A673 (cell line): ENCODE measurements at regions not wholly inside any gene's neighbourhood (a gene's known extent, or its start where the extent isn't known, plus 50 kb on each side); places are given as distances from the start of the nearest gene placed in this dataset.
"Not testable (repeated sequence)": the region's sequence is repeated elsewhere in the genome, so short reads cannot be mapped to it uniquely, and the experiment has no call there.

Experiments used
- CTCF ChIP-seq: fragments of 300-800, 200-600 bp; sonication (generic); conservative IDR thresholded peaks from 2 replicates; pipeline ENCODE4 v1.5.1; 2017; ENCODE audit warnings: low read depth, mild to moderate bottlenecking, antibody characterized with exemption, low read length, moderate library complexity, mixed read lengths
- EZH2 ChIP-seq: fragments of 200-600 bp; sonication (generic); IDR thresholded peaks from 2 replicates; pipeline ENCODE4 v1.6.1; 2017; ENCODE audit warnings: borderline replicate concordance, low read depth, mild to moderate bottlenecking, mixed read lengths, antibody characterized with exemption, low read length; ENCODE audit not compliant: poor library complexity, severe bottlenecking

DNA sequence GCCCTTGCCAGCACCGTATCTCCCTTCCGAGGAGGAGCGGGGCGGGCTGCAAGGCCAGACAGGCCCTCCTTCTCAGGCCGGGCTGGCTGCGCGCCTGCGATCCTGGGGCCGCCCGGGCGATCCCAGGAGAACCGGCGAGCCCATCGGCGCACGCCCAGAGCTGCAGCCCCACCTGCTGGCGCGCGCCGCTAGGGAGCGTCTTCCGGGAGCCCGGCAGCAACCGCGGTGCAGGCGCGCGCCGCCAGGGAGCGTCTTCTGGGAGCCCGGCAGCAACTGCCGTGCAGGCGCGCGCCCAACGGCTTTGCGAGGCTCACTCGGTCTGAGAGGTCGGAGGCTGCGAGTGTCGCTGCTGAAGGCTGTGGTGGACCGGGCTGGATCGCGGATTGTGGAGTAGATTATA, 915.9 kb downstream of the FOXD4L5 start:
- peak; percentile 25; the same call in 1 of the 2 replicates for TF ChIP-seq CTCF
- TF ChIP-seq EZH2, result not testable (repeated sequence)
